ENCODE measurements at regions not wholly inside any gene's neighbourhood (a gene's known extent, or its start where the extent isn't known, plus 50 kb on each side); places are given as distances from the start of the nearest gene placed in this dataset.

- 49 to 54% (median 51%) methylated on average over 6 of the region's 6 CpGs for WGBS, 5 donors
- H3K4me3 ChIP-seq = no peak overlapping the region
- no peaks in the 10 kb centered on the region for H3K36me3 ChIP-seq
- H3K4me1 ChIP-seq = no peaks in the 10 kb centered on the region
- H3K27ac ChIP-seq = no peak overlapping the region
- intact Hi-C loops (cut with DNase I; ENCODE audit: low total_unique reads) = no loop called here
- H3K9me3 ChIP-seq = no peaks in the 10 kb centered on the region
- TF ChIP-seq POLR2AphosphoS5 (IDR thresholded peaks at IDR 0.05) (no peak), POLR2A (IDR thresholded peaks at IDR 0.05) (no peak)
- DNase-seq = no peak
- peaks cover 0 to 32% (median 0%) of the 10 kb centered on the region in 3 donors for H3K27me3 ChIP-seq
These were observed 1404.8 kb downstream of the TBC1D22A start for GRCh38 chr22:48167238-48167637.

- H3K27me3 ChIP-seq = peaks cover 0 to 10% (median 0%) of the 10 kb centered on the region in 3 donors
These were observed 1398.8 kb downstream of the TBC1D22A start for GRCh38 chr22:48161298-48161697.

DNA sequence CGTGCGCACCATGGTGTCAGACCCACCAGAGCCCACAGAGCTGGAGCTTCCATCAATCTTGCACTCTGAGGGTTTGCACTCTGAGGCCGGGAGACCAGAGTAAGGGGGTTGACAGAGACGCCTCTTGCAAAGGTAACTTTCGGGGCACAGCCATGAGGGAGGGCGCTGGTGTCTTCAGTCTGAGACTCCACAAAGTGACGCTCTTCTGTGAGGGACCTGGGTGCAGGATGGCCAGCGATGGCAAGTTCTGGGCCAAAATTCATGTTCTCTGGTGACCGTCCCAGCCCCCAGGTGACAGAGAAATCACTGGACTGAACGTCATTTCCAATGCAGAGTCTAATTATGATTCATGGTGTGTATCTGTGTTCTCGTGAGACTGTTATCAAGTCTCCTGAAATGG lies 1395.2 kb downstream of the TBC1D22A start:
- Histone ChIP-seq H3K4me1 (no peaks in the 10 kb centered on the region), H3K27ac (no peak overlapping the region), H3K9me3 (peaks cover 0 to 10% (median 3%) of the 10 kb centered on the region in 4 donors), H3K27me3 (peaks cover 0 to 3% (median 0%) of the 10 kb centered on the region in 3 donors), H3K4me3 (no peak overlapping the region), H3K36me3 (no peaks in the 10 kb centered on the region)
- DNase-seq = no peak
- WGBS, 5 donors = 86 to 94% (median 88%) methylated on average over 10 to 11 of the region's 11 CpGs
- TF ChIP-seq POLR2A (IDR thresholded peaks at IDR 0.05) (no peak), EP300 (IDR thresholded peaks at IDR 0.05) (no peak)
- TF ChIP-seq, protein P1, sequence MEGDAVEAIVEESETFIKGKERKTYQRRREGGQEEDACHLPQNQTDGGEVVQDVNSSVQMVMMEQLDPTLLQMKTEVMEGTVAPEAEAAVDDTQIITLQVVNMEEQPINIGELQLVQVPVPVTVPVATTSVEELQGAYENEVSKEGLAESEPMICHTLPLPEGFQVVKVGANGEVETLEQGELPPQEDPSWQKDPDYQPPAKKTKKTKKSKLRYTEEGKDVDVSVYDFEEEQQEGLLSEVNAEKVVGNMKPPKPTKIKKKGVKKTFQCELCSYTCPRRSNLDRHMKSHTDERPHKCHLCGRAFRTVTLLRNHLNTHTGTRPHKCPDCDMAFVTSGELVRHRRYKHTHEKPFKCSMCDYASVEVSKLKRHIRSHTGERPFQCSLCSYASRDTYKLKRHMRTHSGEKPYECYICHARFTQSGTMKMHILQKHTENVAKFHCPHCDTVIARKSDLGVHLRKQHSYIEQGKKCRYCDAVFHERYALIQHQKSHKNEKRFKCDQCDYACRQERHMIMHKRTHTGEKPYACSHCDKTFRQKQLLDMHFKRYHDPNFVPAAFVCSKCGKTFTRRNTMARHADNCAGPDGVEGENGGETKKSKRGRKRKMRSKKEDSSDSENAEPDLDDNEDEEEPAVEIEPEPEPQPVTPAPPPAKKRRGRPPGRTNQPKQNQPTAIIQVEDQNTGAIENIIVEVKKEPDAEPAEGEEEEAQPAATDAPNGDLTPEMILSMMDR (IDR thresholded peaks at IDR 0.05) = no peak
- intact Hi-C loops (cut with DNase I; ENCODE audit: low total_unique reads) = no loop called here

More at GRCh38 chr22:48161298-48161697, 1398.8 kb downstream of the TBC1D22A start:
- TF ChIP-seq POLR2A (IDR thresholded peaks at IDR 0.05) (no peak), POLR2AphosphoS5 (IDR thresholded peaks at IDR 0.05) (no peak), EP300 (IDR thresholded peaks at IDR 0.05) (no peak)
- TF ChIP-seq, protein P1 (IDR thresholded peaks at IDR 0.05) = no peak
- intact Hi-C loops (cut with DNase I; ENCODE audit: low total_unique reads) = no loop called here
- Histone ChIP-seq H3K36me3 (no peaks in the 10 kb centered on the region), H3K4me1 (no peaks in the 10 kb centered on the region), H3K9me3 (peaks cover 0 to 10% (median 3%) of the 10 kb centered on the region in 4 donors), H3K4me3 (no peak overlapping the region), H3K27ac (no peak overlapping the region)
- DNase-seq = no peak
- 62 to 74% (median 72%) methylated on average over 4 of the region's 4 CpGs for WGBS, 5 donors

DNA sequence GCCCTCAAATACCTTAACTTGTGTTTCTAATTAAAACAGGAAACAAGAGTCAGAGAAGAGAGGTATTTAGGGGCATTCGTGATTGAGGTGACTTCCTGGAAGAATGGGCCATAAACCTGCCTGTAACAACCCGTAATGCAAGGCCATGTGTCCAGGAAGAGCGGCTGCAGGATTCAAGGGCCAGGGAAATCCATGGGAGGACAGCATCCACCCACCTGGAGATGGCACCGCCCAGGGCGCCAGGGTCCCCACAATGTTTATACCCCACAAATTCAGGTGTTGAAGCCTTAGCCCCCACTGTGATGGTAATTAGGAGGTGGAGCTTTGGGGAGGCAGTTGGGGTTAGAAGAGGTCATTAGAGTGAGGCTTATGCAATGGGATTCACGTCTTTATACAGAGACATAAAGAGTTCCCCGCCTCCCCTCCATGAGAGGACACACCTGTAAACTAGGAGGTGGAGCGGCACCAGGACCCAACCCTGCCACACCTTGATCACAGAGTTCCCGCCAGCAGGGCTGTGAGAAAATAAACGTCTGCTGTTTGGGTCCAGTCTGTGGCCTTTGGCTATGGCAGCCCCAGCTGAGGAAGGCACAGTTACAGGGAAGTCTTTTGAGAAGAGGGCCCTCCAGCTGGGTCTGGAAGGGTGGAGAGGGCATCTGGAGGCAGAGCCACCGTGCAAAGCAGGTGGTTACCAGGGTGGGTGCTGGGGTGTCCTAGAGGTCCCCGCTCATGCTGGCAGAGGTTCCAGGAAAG lies 1394.3 kb downstream of the TBC1D22A start:
- WGBS, 5 donors = 51 to 77% (median 60%) methylated on average over 12 of the region's 12 CpGs
- no peak for TF ChIP-seq EP300 (IDR thresholded peaks at IDR 0.05)
- TF ChIP-seq, protein P1 (IDR thresholded peaks at IDR 0.05) = no peak
- no peak for TF ChIP-seq POLR2AphosphoS5 (IDR thresholded peaks at IDR 0.05)
- intact Hi-C loops (cut with DNase I; ENCODE audit: low total_unique reads) = no loop called here
- Histone ChIP-seq H3K27ac (no peak overlapping the region), H3K9me3 (peaks cover 0 to 10% (median 3%) of the 10 kb centered on the region in 4 donors), H3K4me3 (no peak overlapping the region), H3K27me3 (peaks cover 0 to 8% (median 0%) of the 10 kb centered on the region in 3 donors), H3K4me1 (no peaks in the 10 kb centered on the region), H3K36me3 (no peaks in the 10 kb centered on the region)
- no peak for DNase-seq

- Histone ChIP-seq H3K9me3 (peaks cover 0 to 10% (median 3%) of the 10 kb centered on the region in 4 donors), H3K4me3 (no peak overlapping the region), H3K4me1 (no peaks in the 10 kb centered on the region), H3K36me3 (no peaks in the 10 kb centered on the region), H3K27me3 (peaks cover 0 to 8% (median 0%) of the 10 kb centered on the region in 3 donors), H3K27ac (no peak overlapping the region)
- no peak for TF ChIP-seq POLR2A (IDR thresholded peaks at IDR 0.05)
- TF ChIP-seq, protein P1 (IDR thresholded peaks at IDR 0.05) = no peak
- TF ChIP-seq POLR2AphosphoS5 (IDR thresholded peaks at IDR 0.05) = no peak
- TF ChIP-seq EP300 (IDR thresholded peaks at IDR 0.05) = no peak
- 78 to 91% (median 82%) methylated on average over 8 of the region's 8 CpGs for WGBS, 5 donors
- no peak for DNase-seq
- intact Hi-C loops (cut with DNase I; ENCODE audit: low total_unique reads) = no loop called here
These were observed 1393.0 kb downstream of the TBC1D22A start for GRCh38 chr22:48155446-48155845.
